Retinal pigment epithelial cell (primary cell): ENCODE measurements at regions not wholly inside any gene's neighbourhood (a gene's known extent, or its start where the extent isn't known, plus 50 kb on each side); places are given as distances from the start of the nearest gene placed in this dataset.

Source experiments
- DNase-seq: peaks from one replicate; pipeline ENCODE4 v3.0.0-alpha.2; 2010; ENCODE audit warnings: low read depth
- H3K4me3 ChIP-seq: 2 replicates; pipeline ENCODE4 v1.5.1; 2011; ENCODE audit warnings: mild to moderate bottlenecking, low read length, control low read depth, moderate library complexity
- CTCF ChIP-seq: conservative IDR thresholded peaks from 2 replicates; pipeline ENCODE4 v1.5.1; 2011; ENCODE audit warnings: low read depth, low read length, control low read depth, inconsistent platforms

GRCh38 chr4:54169176-54169575 lies 59.9 kb upstream of the PDGFRA start:
- no peak for DNase-seq
- H3K4me3 ChIP-seq = no peak overlapping the region
- no peak for TF ChIP-seq CTCF

GRCh38 chr4:54172156-54172555 lies 56.9 kb upstream of the PDGFRA start:
- TF ChIP-seq CTCF = no peak
- H3K4me3 ChIP-seq = no peak overlapping the region
- DNase-seq = no peak

DNA sequence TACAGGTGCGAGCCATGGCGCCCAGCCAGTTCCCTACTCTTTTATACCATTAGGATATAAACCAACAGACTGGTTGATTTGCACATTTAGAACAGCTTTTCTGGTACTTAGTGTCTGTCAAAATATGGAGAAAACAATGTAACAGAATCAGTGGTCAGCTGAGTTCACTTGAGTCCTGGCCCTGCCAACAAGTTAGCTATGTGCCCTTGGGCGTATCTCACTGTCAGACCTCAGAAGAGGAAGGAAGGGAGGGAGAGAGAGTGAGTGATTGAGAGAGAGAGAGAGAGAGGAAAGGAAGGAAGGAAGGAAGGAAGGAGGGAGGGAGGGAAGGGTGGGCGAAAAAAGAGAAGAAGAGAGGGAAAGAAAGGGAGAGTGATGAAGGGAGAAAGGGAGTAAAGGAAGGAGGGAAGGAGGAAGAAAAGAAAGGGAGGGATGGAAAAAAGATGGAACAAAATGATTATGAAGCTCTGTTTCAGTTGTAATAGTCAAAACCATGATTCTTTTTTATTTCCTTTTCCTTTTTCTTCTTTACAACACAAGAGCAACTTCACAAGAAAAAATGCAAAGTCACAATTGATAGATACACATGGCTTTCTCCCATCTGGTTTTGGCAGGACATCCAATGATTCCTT lies 55.7 kb upstream of the PDGFRA start:
- TF ChIP-seq CTCF = no peak
- no peak overlapping the region for H3K4me3 ChIP-seq
- DNase-seq = no peak

DNA sequence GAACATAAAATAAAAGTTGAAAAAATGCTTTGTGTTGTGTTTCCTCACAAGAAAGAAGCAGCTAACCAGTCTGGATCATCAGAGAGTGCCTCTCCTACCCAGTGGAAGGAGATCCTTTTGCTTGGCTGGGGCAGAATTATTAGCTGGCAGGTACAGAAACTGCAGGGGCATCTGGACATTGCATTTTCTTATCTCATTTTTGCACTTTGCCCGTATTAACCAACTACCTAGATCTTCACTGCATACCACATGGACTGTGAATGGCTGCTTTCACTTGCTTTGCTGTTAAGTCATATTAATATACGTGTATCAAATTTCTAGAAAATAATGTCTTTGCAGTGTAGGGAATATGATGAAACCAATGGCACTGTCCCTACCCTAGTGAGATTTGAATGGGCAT lies 52.9 kb upstream of the PDGFRA start:
- TF ChIP-seq CTCF = no peak
- H3K4me3 ChIP-seq = no peak overlapping the region
- no peak for DNase-seq
